ENCODE measurements at regions not wholly inside any gene's neighbourhood (a gene's known extent, or its start where the extent isn't known, plus 50 kb on each side); places are given as distances from the start of the nearest gene placed in this dataset.

DNA sequence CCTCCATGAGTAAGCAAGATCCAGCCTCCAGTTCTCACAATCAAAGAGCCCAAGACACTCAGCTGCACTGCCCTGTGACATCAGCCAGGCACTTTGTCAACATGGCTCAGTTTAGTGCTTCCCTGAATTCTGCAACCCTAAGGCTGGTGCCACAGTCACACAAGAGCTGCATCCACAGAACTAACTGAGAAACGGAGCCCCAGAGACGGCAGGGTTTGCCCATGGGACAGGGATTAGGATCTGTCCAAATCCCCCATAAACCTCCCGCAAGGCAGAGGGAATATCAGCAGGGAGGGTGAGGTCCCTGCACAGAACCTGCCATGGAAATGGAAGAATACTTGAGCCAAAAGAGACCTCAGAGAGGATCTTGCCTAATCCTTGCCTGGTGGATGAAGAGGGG is 70.4 kb upstream of the UQCRFS1 start:
- TF ChIP-seq POLR2AphosphoS5 (IDR thresholded peaks at IDR 0.05; ENCODE audit: low read depth, low read length) = no peak
- no peak for TF ChIP-seq PAX5 (IDR thresholded peaks at IDR 0.05; ENCODE audit: insufficient read depth, low read length, severe bottlenecking)
- no peak for TF ChIP-seq TAF1 (IDR thresholded peaks at IDR 0.05; ENCODE audit: low read depth, low read length)
